ENCODE measurements at regions not wholly inside any gene's neighbourhood (a gene's known extent, or its start where the extent isn't known, plus 50 kb on each side); places are given as distances from the start of the nearest gene placed in this dataset.

GRCh38 chr3:5951026-5951425 is 763.5 kb downstream of the EDEM1 start:
- Histone ChIP-seq H3K27ac (no peak overlapping the region), H3K36me3 (no peaks in the 10 kb centered on the region), H3K27me3 (replicated peaks; ENCODE audit: insufficient read depth) (no peaks in the 10 kb centered on the region), H3K4me1 (ENCODE audit: control insufficient read depth in 1 of 2, low read depth in 2 of 2) (no peaks in the 10 kb centered on the region), H3K4me3 (no peak overlapping the region), H3K9me3 (no peaks in the 10 kb centered on the region)
- TF ChIP-seq CTCF (IDR thresholded peaks at IDR 0.05) = no peak
- no peak for DNase-seq (ENCODE audit: low spot score)
- ATAC-seq (ENCODE audit: insufficient number of reproducible peaks, low FRiP score, low read depth) = no peak

- DNase-seq (ENCODE audit: low spot score) (no peak), ATAC-seq (ENCODE audit: insufficient number of reproducible peaks, low FRiP score, low read depth) (no peak)
- no peaks in the 10 kb centered on the region for H3K36me3 ChIP-seq
- no peaks in the 10 kb centered on the region for H3K9me3 ChIP-seq
- no peaks in the 10 kb centered on the region for H3K4me1 ChIP-seq (ENCODE audit: control insufficient read depth in 1 of 2, low read depth in 2 of 2)
- no peaks in the 10 kb centered on the region for H3K27me3 ChIP-seq (replicated peaks; ENCODE audit: insufficient read depth)
- TF ChIP-seq CTCF (IDR thresholded peaks at IDR 0.05) = no peak
- no peak overlapping the region for H3K27ac ChIP-seq
- no peak overlapping the region for H3K4me3 ChIP-seq
These were observed 785.1 kb downstream of the EDEM1 start for GRCh38 chr3:5972586-5972985.

GRCh38 chr3:5974630-5975322 is 787.3 kb downstream of the EDEM1 start:
- Histone ChIP-seq H3K4me1 (ENCODE audit: control insufficient read depth in 1 of 2, low read depth in 2 of 2) (no peaks in the 10 kb centered on the region), H3K27ac (no peak overlapping the region), H3K4me3 (no peak overlapping the region), H3K27me3 (replicated peaks; ENCODE audit: insufficient read depth) (no peaks in the 10 kb centered on the region), H3K9me3 (no peaks in the 10 kb centered on the region), H3K36me3 (no peaks in the 10 kb centered on the region)
- ATAC-seq (ENCODE audit: insufficient number of reproducible peaks, low FRiP score, low read depth) (no peak), DNase-seq (ENCODE audit: low spot score) (no peak)
- no peak for TF ChIP-seq CTCF (IDR thresholded peaks at IDR 0.05)

- Histone ChIP-seq H3K27me3 (replicated peaks; ENCODE audit: insufficient read depth) (no peaks in the 10 kb centered on the region), H3K27ac (no peak overlapping the region), H3K4me1 (ENCODE audit: control insufficient read depth in 1 of 2, low read depth in 2 of 2) (no peaks in the 10 kb centered on the region), H3K4me3 (no peak overlapping the region), H3K36me3 (no peaks in the 10 kb centered on the region), H3K9me3 (peaks cover 4% of the 10 kb centered on the region)
- DNase-seq (ENCODE audit: low spot score) (no peak), ATAC-seq (ENCODE audit: insufficient number of reproducible peaks, low FRiP score, low read depth) (no peak)
- no peak for TF ChIP-seq CTCF (IDR thresholded peaks at IDR 0.05)
These were observed 789.8 kb downstream of the EDEM1 start for GRCh38 chr3:5977331-5977730.

- Histone ChIP-seq H3K4me3 (no peak overlapping the region), H3K27me3 (replicated peaks; ENCODE audit: insufficient read depth) (no peaks in the 10 kb centered on the region), H3K36me3 (no peaks in the 10 kb centered on the region), H3K4me1 (ENCODE audit: control insufficient read depth in 1 of 2, low read depth in 2 of 2) (no peaks in the 10 kb centered on the region), H3K9me3 (peaks cover 4% of the 10 kb centered on the region), H3K27ac (no peak overlapping the region)
- no peak for TF ChIP-seq CTCF (IDR thresholded peaks at IDR 0.05)
- ATAC-seq (ENCODE audit: insufficient number of reproducible peaks, low FRiP score, low read depth) = no peak
- no peak for DNase-seq (ENCODE audit: low spot score)
These were observed 793.0 kb downstream of the EDEM1 start for GRCh38 chr3:5980475-5980874.
